Activated CD4-positive, alpha-beta T cell treated with anti-CD3 and anti-CD28 coated beads, Interleukin-2, amount 50 U/mL, for 4 hours (primary cell): ENCODE measurements at regions not wholly inside any gene's neighbourhood (a gene's known extent, or its start where the extent isn't known, plus 50 kb on each side); places are given as distances from the start of the nearest gene placed in this dataset.
"Not testable (repeated sequence)": the region's sequence is repeated elsewhere in the genome, so short reads cannot be mapped to it uniquely, and the experiment has no call there.

ENCODE experiments used
- DNase-seq, 2 experiments: peaks; one replicate each; pipeline ENCODE4 v3.0.0-alpha.2; 2020

DNA sequence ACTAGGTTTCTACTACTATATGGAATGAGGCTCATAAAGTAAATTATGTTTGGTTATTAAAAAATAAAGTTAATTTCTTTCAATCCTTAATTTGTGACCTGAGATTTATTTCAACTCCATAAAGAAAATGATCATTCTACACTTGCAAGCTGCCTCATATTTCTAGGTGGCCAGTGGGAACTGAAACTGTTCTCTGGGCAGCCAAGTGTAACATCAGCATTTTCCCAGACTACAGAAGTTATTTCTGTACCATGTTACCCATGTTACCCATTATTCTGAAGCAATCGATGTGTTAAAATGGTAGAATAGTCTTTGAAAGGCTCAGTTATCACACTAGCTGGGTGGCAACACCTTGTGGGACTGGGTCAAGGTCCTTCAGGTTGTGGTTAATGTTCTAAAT lies 139.3 kb upstream of the FBXO11 start:
- no peak for DNase-seq

DNA sequence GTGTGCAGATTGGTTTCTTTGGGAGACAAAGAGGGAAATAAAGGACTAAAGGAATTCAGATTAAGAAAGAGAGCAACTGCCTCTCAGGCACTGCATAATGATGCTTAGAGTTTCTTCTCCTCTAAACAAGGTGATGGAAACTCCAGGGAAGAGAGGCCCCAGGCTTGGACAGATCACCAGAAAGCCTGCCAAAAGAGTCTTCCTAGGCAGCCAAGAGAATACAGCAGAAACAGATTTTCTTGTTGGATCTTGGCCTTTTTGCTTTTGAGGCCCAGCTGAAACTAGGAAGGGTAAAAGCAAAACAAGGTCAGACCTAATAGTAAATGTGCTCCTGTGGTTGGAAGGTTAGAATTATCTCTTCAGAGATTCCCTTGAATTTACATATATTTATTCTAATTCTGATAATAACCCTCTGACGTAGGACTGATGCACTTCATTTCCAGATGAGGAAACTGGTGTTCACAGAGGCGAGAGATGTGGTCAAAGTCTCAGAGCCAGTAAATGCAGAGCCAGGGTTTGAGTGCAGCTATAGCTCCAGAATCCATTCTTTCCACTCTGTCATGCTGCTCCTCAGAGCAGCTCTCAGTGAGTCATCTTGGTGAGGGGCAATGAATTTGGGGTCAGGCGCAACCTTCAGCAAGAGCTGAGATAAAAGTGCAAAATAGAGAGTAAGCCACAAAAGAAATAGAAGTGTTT lies 142.3 kb upstream of the FBXO11 start:
- no peak for DNase-seq

DNA sequence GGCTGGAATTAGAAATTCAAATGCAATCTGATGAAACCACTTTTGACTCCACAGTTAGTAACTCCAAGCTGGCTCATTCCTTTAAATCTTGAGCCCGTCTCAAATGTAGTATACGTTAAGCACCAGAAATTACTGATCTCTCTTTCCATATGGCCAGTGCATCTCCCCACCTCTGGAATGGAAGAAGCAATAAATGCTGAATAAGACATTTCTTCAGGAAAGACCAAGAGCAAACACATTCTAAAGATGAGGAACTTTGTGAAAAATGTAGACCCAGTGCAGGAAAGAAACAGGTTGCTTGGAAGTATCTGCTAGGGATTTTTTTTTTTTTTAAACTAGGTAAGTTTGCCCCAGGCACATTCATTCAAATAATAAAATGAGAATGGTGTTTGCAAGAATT lies 143.1 kb upstream of the FBXO11 start:
- no peak for DNase-seq

DNA sequence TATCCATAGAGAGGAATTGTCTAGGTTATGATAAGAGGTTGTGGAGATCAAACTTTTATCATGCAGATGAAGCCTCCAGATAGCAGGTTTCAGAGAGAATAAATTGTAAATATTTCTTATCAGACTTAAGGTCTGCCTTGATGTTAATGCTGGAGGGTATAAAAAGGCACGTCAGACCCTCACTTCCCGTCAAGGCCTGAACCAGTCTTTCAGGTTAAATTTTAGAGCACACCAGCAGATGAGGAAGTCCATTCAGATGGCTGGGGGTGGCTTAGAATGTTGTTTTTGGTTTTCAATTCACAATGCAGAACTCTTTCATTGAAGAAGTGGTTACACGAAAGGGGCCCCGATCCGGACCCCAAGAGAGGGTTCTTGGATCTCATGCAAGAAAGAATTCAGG lies 144.4 kb upstream of the FBXO11 start:
- DNase-seq, result no peak

DNA sequence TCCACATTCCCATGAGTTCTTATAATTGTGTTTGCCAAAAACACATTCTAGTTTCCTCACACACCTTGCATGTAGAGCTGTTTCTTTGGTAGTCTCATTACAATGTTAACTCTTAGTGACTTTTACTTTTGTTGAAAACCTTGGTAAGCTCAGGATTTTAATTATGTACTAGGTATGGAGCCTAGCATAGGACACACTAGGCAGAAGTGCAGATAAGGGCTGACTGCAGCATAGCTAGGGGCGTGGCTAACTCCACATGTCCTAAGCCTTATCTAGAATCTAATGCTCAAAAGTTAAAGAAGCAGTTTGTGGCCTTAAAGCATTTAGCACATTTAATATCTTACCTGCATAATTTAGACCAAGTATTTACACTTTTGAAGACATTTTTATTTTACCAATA lies 153.7 kb upstream of the FBXO11 start:
- DNase-seq, result no peak

DNA sequence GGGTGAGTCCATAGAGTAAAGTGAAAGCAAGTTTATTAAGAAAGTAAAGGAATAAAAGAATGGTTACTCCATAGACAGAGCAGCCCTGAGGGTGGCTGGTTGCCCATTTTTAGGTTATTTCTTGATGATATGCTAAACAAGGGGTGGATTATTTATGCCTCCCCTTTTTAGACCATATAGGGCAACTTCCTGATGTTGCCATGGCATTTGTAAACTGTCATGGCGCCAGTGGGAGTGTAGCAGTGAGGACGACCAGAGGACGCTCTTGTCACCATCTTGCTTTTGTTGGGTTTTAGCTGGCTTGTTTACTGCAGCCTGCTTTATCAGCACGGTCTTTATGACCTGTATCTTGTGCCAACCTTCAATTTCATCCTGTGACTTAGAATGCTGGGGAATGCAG lies 155.4 kb upstream of the FBXO11 start:
- not testable (repeated sequence) for DNase-seq

DNA sequence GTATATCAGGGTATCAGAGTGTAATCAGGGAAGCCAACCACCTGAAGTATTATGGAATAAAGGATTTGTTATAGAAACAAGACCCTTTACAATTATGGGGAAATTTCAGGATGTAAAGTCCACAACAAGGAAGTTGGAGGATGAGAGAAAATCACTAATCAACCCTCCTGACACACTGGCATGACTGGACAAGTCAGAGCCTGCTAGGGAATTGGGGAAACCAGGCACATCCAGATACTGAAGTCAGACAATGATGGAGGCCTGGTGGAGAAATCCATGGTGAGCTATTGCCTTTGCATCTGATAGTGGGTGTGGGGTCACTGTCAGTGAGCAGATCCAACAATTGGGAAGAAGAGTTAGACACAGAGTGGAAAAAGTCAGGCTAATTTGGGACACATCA lies 158.8 kb upstream of the FBXO11 start:
- no peak for DNase-seq

DNA sequence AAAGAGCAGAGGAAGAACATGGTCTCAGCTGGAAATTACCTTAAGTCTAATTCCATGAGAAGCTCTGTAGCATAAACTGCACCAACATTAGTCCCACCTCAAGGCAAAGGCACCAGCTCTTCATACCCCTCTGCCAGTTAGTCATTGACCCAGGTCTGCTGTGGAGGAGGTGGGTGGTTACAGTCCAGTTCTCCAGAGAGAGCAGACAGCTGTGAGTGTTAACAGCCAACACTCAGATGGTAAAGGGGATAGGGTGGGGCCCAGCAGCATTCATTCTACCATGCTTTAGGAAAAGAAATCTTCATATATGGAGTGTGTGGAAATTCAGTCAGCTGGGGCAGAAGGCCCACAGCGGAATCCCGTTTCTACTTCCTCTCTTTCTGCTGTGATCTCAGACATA lies 159.7 kb upstream of the FBXO11 start:
- no peak for DNase-seq

DNA sequence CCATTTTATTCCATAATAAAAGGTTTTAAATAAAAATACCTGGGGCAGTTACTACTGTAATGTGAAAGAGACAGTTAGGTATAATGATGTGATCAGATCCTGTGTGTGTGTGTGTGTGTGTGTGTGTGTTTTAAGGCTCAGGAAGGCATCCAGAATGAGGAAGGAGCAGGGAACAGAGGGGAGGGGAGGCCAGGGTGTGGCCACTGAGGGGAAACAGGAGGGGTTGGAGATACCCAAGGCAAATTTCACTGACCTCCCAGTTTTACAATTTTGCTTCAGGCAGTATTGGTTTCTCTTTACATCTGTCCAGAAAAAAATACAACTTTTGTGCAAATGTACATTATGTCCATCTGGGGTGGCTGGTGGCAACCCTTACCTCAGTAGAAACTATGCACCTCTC lies 163.5 kb upstream of the FBXO11 start:
- no peak for DNase-seq

DNA sequence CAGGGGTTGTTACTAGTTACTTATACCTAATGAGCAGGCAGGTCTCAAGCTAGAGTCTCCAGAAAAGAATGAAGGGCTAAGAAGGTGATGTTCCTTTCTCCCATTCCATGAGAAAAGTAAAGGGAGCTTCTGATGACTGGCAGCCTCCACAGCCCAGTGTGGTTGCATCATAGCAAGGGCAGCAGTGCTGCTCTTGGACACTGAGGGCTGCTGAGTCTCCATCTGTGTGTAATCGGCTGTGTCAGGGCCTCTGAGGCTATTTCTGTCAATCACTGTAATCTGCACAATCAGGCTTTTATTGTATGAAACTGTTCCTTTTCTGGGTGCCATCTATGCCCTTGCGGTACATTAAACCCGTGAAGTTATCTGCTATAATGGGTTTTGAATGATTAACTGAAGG lies 164.1 kb upstream of the FBXO11 start:
- DNase-seq, result no peak

DNA sequence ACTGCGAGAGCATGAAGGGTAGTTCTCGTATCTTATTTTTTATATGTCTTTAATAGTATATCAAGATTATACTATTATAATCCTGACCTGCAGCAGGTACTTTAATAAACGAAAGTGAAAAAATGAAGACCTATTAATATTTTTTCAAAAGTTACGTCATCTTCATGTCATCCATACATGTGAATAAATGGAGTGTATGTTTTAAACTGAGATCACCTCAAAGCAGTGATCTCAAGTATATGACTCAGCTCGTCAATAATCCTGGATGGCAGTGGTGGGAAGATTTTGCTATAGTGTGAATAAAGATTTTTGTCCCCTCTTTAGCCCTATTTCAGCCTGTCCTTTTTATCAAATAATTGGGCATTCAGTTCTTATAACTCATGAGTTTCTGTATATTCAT lies 166.3 kb upstream of the FBXO11 start:
- no peak for DNase-seq

DNA sequence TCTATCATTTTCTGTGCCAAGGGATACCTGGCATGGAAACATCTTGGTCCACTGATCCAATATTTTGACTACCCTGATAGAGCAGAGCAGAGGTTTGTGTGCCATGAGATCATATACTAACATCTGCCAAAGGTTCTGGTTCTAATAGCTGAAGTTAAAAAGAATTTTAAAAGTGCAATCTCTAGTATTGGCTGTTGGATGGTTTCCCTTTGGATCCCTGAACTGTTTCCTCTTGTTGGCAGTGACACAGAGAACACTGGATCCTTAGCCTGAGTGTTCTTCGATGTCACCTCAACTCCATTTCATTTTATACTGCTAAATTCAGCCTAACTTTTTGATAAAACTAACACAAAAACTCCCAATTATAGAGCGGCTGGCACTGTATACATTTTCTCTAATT lies 169.3 kb upstream of the FBXO11 start:
- DNase-seq, result no peak

DNA sequence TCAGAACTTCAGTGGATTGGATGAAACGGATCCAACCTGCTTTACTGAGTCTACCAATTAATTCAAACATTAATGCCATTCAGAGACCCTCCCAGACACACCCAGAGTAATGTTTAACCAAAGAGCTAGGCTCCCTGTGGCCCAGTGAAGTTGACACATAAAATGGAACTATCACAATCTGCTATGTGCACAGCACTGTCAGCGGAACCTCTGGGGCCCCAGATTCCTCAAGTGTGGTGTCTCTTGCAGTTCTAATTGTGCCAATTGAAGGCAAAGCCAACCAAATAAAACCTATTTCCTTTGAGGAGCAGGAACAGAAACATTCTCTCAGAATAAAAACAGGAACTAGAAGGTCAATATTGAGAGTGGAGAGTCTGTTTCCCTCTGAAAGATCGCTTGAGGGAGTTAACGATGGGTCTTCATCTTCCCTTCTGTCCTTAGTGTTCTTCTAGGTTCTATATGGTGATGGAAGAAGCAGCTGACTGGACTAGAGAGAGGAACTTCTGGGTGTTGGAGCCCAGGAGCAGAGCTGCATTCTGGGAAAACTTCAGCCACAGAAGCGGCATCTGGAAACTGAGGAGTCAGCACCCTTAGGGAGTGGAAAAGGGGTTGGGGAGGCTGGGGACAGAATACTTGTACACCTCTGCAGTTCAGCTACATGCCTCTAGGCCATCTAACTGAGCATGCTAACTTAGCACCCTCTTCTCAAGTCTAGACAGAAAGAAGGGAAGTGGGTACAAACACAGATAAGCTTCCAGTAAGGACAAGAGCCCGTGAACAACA lies 174.4 kb upstream of the FBXO11 start:
- DNase-seq, result no peak

DNA sequence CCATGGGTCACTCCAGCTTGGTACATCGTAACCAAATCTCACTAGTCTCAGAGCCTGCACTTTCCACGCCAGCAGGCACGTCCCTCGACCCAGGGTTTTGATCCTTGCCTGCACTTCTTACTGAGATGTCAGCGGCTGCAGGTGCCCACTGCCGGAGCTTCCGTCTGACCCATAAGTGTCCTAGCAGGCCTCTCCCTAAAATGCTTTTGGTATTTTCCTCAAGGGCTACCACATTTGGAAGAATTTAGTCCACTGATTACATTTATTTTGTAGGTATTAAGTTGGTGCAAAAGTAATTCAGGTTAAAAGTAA lies 175.0 kb upstream of the FBXO11 start:
- DNase-seq, result no peak

DNA sequence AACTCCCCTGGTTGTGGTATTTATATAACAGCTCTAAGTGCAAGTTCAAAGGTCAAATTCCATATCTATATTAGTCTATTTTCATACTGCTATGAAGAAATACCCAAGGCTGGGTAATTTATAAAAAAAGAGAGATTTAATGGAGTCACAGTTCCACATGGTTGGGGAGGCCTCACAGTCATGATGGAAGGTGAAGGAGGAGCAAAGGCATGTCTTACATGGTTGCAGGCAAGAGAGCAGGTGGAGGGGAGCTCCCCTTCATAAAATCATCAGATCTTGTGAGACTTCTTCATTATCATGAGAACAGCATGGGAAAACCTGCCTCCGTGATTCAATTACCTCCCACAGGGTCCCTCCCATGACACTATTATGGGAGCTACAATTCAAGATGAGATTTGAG lies 179.6 kb upstream of the FBXO11 start:
- no peak for DNase-seq

DNA sequence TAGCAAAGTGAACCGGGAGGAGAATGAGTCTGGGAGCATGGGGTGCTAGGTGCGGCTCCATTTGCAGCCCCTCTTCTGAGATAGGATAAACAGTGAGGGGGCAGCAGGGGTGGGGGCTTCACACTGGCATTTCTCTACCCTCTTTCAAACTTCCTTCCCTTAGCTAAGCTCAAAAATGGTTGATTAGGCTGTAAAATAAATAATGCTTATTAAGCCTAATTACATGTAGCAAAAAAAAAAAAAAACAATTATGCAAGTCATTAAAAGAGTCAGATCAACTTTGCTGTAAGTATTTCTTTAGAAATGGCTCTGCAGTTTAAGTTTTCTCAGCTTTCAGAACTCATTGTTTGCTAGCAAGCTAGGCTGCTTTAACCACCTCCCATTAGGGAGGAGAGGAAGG lies 182.7 kb upstream of the FBXO11 start:
- DNase-seq, result no peak

DNA sequence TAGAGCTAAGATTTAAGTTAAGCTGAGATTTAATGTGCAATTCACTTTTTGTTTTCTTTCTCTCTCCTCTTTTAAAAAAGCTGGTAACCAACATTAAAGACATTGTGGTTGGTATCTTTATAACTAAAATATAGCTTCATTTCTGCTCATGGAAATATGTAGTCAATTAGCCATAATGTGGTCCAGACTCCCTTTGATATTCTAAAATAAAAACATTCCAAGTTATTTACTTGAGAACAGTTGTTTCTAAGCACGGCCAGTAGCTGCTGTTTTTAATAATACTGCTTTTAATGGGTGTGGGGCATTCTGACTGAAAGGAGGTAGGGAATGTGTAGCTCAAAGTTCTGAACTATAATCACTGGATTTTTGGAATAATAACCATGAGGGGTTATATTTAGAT lies 183.3 kb upstream of the FBXO11 start:
- no peak for DNase-seq

DNA sequence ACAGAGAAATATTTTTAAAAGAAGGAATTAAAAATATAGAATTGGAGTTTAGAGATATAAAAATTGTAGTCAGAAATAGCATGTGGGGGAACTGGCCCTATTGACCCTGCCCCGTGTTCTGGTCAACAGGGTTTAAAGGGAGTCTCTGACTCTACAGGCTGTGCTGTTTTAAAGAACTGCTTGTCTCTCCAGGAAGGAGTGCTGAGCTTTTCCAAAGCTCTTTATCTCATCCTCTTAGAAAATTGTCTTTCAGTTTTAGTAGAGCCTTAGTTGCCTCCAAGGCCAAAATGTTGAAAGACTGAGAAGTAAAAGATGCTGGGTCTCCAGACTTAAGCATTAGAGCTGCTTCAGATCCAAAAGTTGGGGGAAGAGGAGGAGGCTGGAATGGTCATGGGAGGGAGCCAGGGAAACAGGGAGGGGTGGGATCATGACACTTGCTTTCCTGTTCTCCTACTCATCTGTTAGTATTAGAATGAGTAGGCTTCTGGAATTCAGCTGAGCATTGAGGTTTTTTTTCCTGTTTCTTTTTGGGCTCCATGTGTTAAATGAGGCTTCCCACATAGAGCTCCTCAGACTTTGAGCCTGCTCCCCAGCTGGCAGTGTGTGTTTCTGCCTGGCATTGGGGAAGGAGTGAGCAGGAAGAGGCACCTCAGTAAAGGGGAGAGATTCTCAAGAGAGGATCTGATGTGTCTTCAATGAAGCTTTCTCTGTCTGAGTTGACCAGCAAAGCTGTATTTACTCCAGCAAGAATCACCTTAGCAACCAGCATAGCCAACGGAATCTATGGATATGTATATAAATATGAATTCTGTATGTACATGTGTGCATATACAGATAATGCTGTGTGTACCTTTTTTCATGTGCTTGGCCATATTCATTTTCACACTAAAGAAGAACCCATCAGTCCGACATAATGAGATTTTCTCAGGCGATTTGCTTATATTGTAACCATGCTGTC lies 186.8 kb upstream of the FBXO11 start:
- no peak for DNase-seq

DNA sequence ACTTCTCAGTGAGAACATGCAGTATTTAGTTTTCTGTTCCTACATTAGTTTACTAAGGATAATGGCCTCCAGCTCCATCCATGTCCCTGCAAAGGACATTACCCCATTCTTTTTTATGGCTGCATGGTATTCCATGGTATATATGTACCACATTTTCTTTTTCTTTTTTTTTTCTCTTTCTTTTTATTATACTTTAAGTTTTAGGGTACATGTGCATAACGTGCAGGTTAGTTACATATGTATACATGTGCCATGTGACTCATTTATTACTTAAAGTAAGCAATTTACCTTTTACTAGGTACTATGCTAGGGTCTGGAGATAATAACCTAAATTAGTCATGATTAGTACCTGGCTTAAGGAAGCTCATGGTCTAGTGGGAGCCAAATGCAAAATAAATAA lies 190.5 kb upstream of the FBXO11 start:
- DNase-seq, result not testable (repeated sequence)

DNA sequence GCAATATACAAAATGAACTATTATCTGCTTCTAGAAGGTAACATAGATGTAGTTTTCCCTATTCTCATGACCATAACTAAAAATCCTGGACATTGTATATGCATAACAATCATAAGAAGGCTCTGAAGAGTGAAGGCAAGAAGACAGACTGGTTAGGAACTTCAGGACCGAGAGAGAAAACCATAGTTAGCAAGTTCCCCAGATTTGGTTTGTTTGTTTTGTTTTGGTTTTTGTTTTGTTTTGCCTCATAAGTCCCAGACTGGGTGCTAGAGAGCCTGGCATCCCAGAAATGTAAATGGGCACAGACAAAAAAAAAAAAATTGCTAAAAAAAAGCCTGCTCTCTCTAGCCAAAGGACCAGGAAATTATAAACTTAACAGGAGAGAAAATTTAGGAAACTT lies 192.2 kb upstream of the FBXO11 start:
- DNase-seq, result no peak

DNA sequence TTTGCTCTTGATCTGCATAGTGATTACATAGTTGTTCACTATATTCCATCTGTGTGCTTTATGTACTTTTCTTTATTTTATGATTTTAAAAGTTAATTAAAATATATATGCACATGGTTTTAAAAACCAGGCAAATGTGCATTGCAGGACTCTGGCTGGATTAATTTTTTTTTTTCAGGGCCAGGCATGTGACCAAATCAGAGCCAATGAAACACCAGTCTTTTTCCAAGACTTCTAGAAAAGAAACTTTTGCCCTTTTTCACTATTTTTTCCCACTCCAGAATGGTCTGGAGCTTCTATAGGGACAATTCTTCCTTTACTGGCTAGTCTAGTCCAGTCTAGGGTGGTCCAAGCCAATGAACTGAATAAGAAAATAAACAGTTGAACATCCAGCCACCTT lies 198.1 kb upstream of the FBXO11 start:
- no peak for DNase-seq

DNA sequence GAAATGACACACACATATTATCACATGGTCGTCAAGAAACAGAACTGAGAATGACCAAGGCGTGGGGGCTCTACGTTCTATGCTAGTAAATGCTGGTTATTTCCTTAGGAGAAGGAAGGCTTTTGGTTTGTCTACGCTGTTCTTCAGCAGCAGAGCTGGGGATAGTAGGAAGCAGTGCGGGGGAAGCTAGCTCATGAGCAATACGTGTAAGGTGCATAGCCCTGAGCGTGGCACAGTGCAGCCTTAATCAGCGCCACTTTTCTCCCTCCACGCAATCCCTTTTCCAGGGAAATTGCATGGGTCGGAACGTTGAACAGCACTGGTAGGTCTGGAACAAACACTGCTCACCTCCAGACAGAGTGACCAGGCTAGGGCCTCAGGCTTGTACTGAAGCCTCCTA lies 199.6 kb upstream of the FBXO11 start:
- DNase-seq, result no peak

DNA sequence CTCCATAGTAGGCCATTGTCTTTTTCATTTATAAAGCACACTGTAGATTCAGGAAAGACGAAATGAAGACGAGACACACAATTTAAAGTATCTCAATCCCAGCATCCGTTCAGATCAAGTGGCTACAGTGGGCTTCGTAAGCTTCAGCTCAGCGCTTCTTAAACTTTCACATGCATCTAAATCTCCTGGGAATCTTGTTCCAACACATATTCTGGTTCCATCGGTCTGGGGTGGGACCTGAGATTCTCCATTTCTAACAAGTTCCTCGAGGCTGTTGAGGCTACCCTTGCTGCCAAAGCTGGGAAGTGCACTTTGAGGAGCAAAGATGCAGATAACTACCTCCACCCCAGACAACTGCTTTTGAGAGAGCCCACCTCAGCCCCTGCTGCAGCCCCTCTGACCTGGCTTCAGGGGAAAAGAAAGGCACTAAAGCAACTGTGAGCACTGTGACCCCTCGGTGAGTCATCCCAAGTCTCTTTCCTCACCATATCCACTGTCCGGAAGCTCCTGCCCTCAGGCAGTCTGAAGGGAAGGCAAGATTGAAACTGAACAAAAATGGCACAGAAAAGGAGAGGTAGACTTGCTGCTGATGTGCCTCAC lies 201.1 kb upstream of the FBXO11 start:
- no peak for DNase-seq
